ENCODE measurements at regions not wholly inside any gene's neighbourhood (a gene's known extent, or its start where the extent isn't known, plus 50 kb on each side); places are given as distances from the start of the nearest gene placed in this dataset.

- H3K4me1 ChIP-seq: no peaks in the 10 kb centered on the region
- H3K4me3 ChIP-seq: no peak overlapping the region
- no peaks in the 10 kb centered on the region for H3K27me3 ChIP-seq
- no peak for ATAC-seq
- no peaks in the 10 kb centered on the region for H3K36me3 ChIP-seq
- H3K27ac ChIP-seq: no peak overlapping the region
- TF ChIP-seq, protein P1, sequence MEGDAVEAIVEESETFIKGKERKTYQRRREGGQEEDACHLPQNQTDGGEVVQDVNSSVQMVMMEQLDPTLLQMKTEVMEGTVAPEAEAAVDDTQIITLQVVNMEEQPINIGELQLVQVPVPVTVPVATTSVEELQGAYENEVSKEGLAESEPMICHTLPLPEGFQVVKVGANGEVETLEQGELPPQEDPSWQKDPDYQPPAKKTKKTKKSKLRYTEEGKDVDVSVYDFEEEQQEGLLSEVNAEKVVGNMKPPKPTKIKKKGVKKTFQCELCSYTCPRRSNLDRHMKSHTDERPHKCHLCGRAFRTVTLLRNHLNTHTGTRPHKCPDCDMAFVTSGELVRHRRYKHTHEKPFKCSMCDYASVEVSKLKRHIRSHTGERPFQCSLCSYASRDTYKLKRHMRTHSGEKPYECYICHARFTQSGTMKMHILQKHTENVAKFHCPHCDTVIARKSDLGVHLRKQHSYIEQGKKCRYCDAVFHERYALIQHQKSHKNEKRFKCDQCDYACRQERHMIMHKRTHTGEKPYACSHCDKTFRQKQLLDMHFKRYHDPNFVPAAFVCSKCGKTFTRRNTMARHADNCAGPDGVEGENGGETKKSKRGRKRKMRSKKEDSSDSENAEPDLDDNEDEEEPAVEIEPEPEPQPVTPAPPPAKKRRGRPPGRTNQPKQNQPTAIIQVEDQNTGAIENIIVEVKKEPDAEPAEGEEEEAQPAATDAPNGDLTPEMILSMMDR (IDR thresholded peaks at IDR 0.05): no peak
- no peak for DNase-seq
- intact Hi-C loops (cut with DNase I): no loop called here
- no peaks in the 10 kb centered on the region for H3K9me3 ChIP-seq
Measured at GRCh38 chr18:56312551-56313335, 325.6 kb downstream of the TXNL1 start.

DNA sequence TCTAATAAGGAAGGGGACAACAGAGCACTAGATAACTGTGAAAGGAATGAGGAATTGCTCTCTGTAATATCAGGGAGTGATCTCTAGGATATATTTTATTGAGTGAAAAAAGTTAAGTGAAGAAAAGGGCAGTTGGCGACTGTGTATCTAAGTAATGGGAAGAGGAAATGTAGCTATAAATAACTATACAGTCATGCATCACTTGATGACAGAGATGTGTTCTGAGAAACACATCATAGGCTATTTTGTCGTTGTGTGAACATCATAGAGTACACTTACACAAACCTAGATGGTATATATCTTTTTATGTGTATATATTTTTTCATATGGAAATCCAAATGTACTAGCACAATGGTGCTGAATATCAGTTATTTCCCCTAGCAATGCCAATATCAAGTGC lies 329.3 kb downstream of the TXNL1 start:
- H3K4me1 ChIP-seq: no peaks in the 10 kb centered on the region
- no peaks in the 10 kb centered on the region for H3K9me3 ChIP-seq
- DNase-seq (no peak), ATAC-seq (no peak)
- no peaks in the 10 kb centered on the region for H3K27me3 ChIP-seq
- H3K4me3 ChIP-seq: no peak overlapping the region
- intact Hi-C loops (cut with DNase I): no loop called here
- no peak overlapping the region for H3K27ac ChIP-seq
- H3K36me3 ChIP-seq: no peaks in the 10 kb centered on the region
- TF ChIP-seq, protein P1 (IDR thresholded peaks at IDR 0.05): no peak

DNA sequence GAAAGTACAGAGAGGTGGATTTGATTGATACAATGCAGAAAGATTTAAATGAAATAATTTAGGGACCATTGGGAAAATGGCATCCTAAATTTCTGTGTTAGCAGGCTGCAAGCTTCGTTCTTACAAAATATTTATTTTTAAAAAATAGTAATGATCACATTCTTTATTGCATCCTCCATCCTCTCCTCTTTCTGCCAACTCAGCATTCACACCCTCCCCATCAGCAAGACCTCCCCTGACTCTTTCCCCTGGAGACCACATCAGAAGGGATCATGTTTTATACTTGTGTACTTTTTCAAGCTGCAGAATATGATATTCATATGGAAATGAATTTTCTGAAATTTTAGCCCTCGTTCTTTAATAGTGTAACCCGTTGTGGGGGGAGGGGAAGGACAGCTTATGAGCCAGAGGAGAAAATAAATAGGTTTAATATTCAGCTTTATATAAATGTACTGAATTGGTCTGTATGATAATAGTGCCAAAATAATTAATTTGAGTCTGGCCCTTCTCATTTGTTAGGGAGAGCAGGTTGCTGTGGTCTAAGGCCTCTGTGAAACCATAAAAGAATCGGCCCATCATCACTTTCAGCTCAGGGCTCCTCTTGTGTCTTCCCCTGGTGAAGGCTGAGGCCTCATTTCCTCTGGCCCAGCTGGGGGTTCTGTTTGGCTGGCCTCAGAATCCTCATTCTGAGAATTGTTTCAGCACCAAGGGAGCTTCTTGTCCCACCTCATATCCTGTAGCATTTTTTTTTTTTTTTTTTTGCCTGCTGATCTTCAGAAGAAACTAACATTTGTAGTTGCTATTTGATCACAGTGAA lies 330.8 kb downstream of the TXNL1 start:
- DNase-seq: no peak
- no peaks in the 10 kb centered on the region for H3K27me3 ChIP-seq
- H3K4me1 ChIP-seq: no peaks in the 10 kb centered on the region
- H3K4me3 ChIP-seq: no peak overlapping the region
- no peak overlapping the region for H3K27ac ChIP-seq
- no peak for ATAC-seq
- no peaks in the 10 kb centered on the region for H3K36me3 ChIP-seq
- intact Hi-C loops (cut with DNase I): no loop called here
- TF ChIP-seq, protein P1 (IDR thresholded peaks at IDR 0.05): no peak
- H3K9me3 ChIP-seq: no peaks in the 10 kb centered on the region

GRCh38 chr18:56306797-56307196 lies 331.6 kb downstream of the TXNL1 start:
- DNase-seq (no peak), ATAC-seq (no peak)
- Histone ChIP-seq H3K27me3 (no peaks in the 10 kb centered on the region), H3K27ac (no peak overlapping the region), H3K4me3 (no peak overlapping the region), H3K4me1 (no peaks in the 10 kb centered on the region), H3K36me3 (no peaks in the 10 kb centered on the region), H3K9me3 (no peaks in the 10 kb centered on the region)
- intact Hi-C loops (cut with DNase I): no loop called here
- TF ChIP-seq, protein P1 (IDR thresholded peaks at IDR 0.05): no peak

GRCh38 chr18:56305583-56305982 lies 332.8 kb downstream of the TXNL1 start:
- no peaks in the 10 kb centered on the region for H3K27me3 ChIP-seq
- ATAC-seq: no peak
- no peak overlapping the region for H3K27ac ChIP-seq
- no peaks in the 10 kb centered on the region for H3K36me3 ChIP-seq
- TF ChIP-seq, protein P1 (IDR thresholded peaks at IDR 0.05): no peak
- intact Hi-C loops (cut with DNase I): no loop called here
- no peak overlapping the region for H3K4me3 ChIP-seq
- DNase-seq: no peak
- H3K4me1 ChIP-seq: no peaks in the 10 kb centered on the region
- H3K9me3 ChIP-seq: no peaks in the 10 kb centered on the region
